ENCODE measurements at regions not wholly inside any gene's neighbourhood (a gene's known extent, or its start where the extent isn't known, plus 50 kb on each side); places are given as distances from the start of the nearest gene placed in this dataset.

- no peak for TF ChIP-seq CTCF (IDR thresholded peaks at IDR 0.05)
- no peak for TF ChIP-seq POLR2AphosphoS5 (IDR thresholded peaks at IDR 0.05)
- TF ChIP-seq POLR2A (IDR thresholded peaks at IDR 0.05), result no peak
- no peak for TF ChIP-seq EP300 (IDR thresholded peaks at IDR 0.05)
These were observed 196.2 kb downstream of the MN1 start for GRCh38 chr22:27605390-27605789.

Measured in stomach (tissue), 4 donors.